Osteoblast (primary cell): ENCODE measurements at regions not wholly inside any gene's neighbourhood (a gene's known extent, or its start where the extent isn't known, plus 50 kb on each side); places are given as distances from the start of the nearest gene placed in this dataset.
"Not testable (repeated sequence)": the region's sequence is repeated elsewhere in the genome, so short reads cannot be mapped to it uniquely, and the experiment has no call there.

ENCODE experiments used
- DNase-seq: peaks from one replicate; pipeline ENCODE4 v3.0.0; 2011; ENCODE audit warnings: low spot score, mixed read lengths; ENCODE audit not compliant: insufficient read length; ENCODE audit errors: missing footprints
- H2AFZ ChIP-seq: 2 replicates; pipeline ENCODE4 v1.6.0; 2011; ENCODE audit warnings: mild to moderate bottlenecking, low read length
- H3K27ac ChIP-seq: 2 replicates; pipeline ENCODE4 v1.5.1; 2011; ENCODE audit warnings: mild to moderate bottlenecking, low read depth, low read length, moderate library complexity
- H3K27me3 ChIP-seq: 2 replicates; pipeline ENCODE4 v1.6.0; 2012; ENCODE audit warnings: mild to moderate bottlenecking, control low read depth, inconsistent platforms, low read length, moderate library complexity; ENCODE audit not compliant: insufficient read depth
- H3K36me3 ChIP-seq: 2 replicates; pipeline ENCODE4 v1.5.1; 2011; ENCODE audit warnings: mild to moderate bottlenecking, low read length, control low read depth, moderate library complexity; ENCODE audit not compliant: insufficient read depth
- H3K4me1 ChIP-seq: 2 replicates; pipeline ENCODE4 v1.5.1; 2011; ENCODE audit warnings: mild to moderate bottlenecking, low read length, control low read depth, moderate library complexity; ENCODE audit not compliant: insufficient read depth
- H3K4me2 ChIP-seq: 2 replicates; pipeline ENCODE4 v1.6.0; 2011; ENCODE audit warnings: mild to moderate bottlenecking, low read length; ENCODE audit not compliant: insufficient read depth
- H3K4me3 ChIP-seq: fragments of 200-600 bp; sonication (generic); 3 replicates; pipeline ENCODE4 v1.5.1; 2012; ENCODE audit warnings: mild to moderate bottlenecking, low read length, inconsistent platforms; ENCODE audit not compliant: insufficient read depth
- H3K79me2 ChIP-seq: 2 replicates; pipeline ENCODE4 v1.6.0; 2012; ENCODE audit warnings: mild to moderate bottlenecking, low read length, control low read depth, inconsistent platforms; ENCODE audit not compliant: insufficient read depth
- H3K9me3 ChIP-seq: 2 replicates; pipeline ENCODE4 v1.5.1; 2011; ENCODE audit warnings: low read depth, low read length, control low read depth
- H4K20me1 ChIP-seq: 2 replicates; pipeline ENCODE4 v1.6.0; 2012; ENCODE audit warnings: mild to moderate bottlenecking, low read length, control low read depth; ENCODE audit not compliant: insufficient read depth
- CTCF ChIP-seq: IDR thresholded peaks from 2 replicates; pipeline ENCODE4 v1.5.1; 2011; ENCODE audit warnings: mild to moderate bottlenecking, low read depth, low read length, moderate library complexity; ENCODE audit errors: extremely low read depth

GRCh38 chr12:94841904-94842610 is 161.4 kb downstream of the NDUFA12 start:
- H3K27me3 ChIP-seq = peaks cover 38% of the 10 kb centered on the region
- H3K9me3 ChIP-seq = no peaks in the 10 kb centered on the region
- H3K36me3 ChIP-seq = no peaks in the 10 kb centered on the region
- H3K4me1 ChIP-seq = no peaks in the 10 kb centered on the region
- H3K79me2 ChIP-seq = no peaks in the 10 kb centered on the region
- no peak overlapping the region for H3K4me3 ChIP-seq
- no peak for TF ChIP-seq CTCF
- H2AFZ ChIP-seq = no peak overlapping the region
- DNase-seq = peak; percentile 59
- no peak overlapping the region for H3K27ac ChIP-seq
- no peaks in the 10 kb centered on the region for H4K20me1 ChIP-seq
- H3K4me2 ChIP-seq = no peak overlapping the region

GRCh38 chr12:94841177-94841576 is 162.3 kb downstream of the NDUFA12 start:
- H2AFZ ChIP-seq = no peak overlapping the region
- no peak for DNase-seq
- no peak overlapping the region for H3K4me2 ChIP-seq
- TF ChIP-seq CTCF = no peak
- H4K20me1 ChIP-seq = no peaks in the 10 kb centered on the region
- H3K79me2 ChIP-seq = no peaks in the 10 kb centered on the region
- no peak overlapping the region for H3K27ac ChIP-seq
- no peak overlapping the region for H3K4me3 ChIP-seq
- H3K9me3 ChIP-seq = no peaks in the 10 kb centered on the region
- no peaks in the 10 kb centered on the region for H3K36me3 ChIP-seq
- peaks cover 34% of the 10 kb centered on the region for H3K27me3 ChIP-seq
- no peaks in the 10 kb centered on the region for H3K4me1 ChIP-seq

GRCh38 chr12:94839347-94839746 is 164.2 kb downstream of the NDUFA12 start:
- no peak overlapping the region for H3K4me3 ChIP-seq
- no peak overlapping the region for H3K4me2 ChIP-seq
- H3K27ac ChIP-seq = no peak overlapping the region
- no peaks in the 10 kb centered on the region for H3K4me1 ChIP-seq
- peaks cover 22% of the 10 kb centered on the region for H3K27me3 ChIP-seq
- H3K9me3 ChIP-seq = no peaks in the 10 kb centered on the region
- no peaks in the 10 kb centered on the region for H3K36me3 ChIP-seq
- no peaks in the 10 kb centered on the region for H4K20me1 ChIP-seq
- TF ChIP-seq CTCF = no peak
- no peaks in the 10 kb centered on the region for H3K79me2 ChIP-seq
- no peak for DNase-seq
- no peak overlapping the region for H2AFZ ChIP-seq

GRCh38 chr12:94836952-94837670 is 166.4 kb downstream of the NDUFA12 start:
- H3K27ac ChIP-seq, H3K36me3 ChIP-seq, H3K4me3 ChIP-seq, H3K4me2 ChIP-seq, H2AFZ ChIP-seq, H4K20me1 ChIP-seq, H3K4me1 ChIP-seq, H3K27me3 ChIP-seq, H3K79me2 ChIP-seq, H3K9me3 ChIP-seq, DNase-seq: not testable (repeated sequence)
